ENCODE measurements at regions not wholly inside any gene's neighbourhood (a gene's known extent, or its start where the extent isn't known, plus 50 kb on each side); places are given as distances from the start of the nearest gene placed in this dataset.
A peak's percentile ranks its signal among the peaks of the same experiment; 100 is the strongest.
"Not testable (repeated sequence)": the region's sequence is repeated elsewhere in the genome, so short reads cannot be mapped to it uniquely, and the experiment has no call there.

- DNase-seq; H3K27me3 Mint-ChIP-seq; H3K27me3 ChIP-seq (replicated peaks in 1 of 2; ENCODE audit: control insufficient read depth in 2 of 2, extremely low read depth in 1 of 2, insufficient read depth in 2 of 2, low read length in 1 of 2); H3K36me3 Mint-ChIP-seq; CTCF ChIA-PET; H3K9me3 Mint-ChIP-seq; H3K36me3 ChIP-seq (ENCODE audit: control insufficient read depth in 2 of 2, extremely low read depth in 1 of 2, insufficient read depth in 1 of 2, low read length in 1 of 2); H3K4me3 Mint-ChIP-seq; H3K9me3 ChIP-seq; H3K4me1 Mint-ChIP-seq; H3K27ac Mint-ChIP-seq; H3K4me3 ChIP-seq (ENCODE audit: control insufficient read depth in 1 of 2, extremely low read depth in 1 of 2, low read length in 1 of 2); ATAC-seq (replicated peaks in 1 of 4): not testable (repeated sequence)
- Histone ChIP-seq H3K27ac (ENCODE audit: low read length) (peak overlapping the region; percentile 65), H3K4me1 (ENCODE audit: control insufficient read depth in 1 of 2, extremely low read depth in 1 of 2, insufficient read depth in 2 of 2, low read length in 2 of 2) (peaks cover 34 to 76% of the 10 kb centered on the region in 2 experiments)
- 79% methylated on average over 3 of the region's 5 CpGs for whole genome bisulfite sequencing (ENCODE audit: insufficient coverage)
- POLR2A ChIA-PET = interaction anchor here in 1 of 2 donors (0.6 kb wide), 1 partner anchor 105 kb away, joined by 5 read pairs; no protein-coding TSS in a partner anchor
Measured at GRCh38 chr10:46095943-46096342, 49.9 kb upstream of the MSMB start.

DNA sequence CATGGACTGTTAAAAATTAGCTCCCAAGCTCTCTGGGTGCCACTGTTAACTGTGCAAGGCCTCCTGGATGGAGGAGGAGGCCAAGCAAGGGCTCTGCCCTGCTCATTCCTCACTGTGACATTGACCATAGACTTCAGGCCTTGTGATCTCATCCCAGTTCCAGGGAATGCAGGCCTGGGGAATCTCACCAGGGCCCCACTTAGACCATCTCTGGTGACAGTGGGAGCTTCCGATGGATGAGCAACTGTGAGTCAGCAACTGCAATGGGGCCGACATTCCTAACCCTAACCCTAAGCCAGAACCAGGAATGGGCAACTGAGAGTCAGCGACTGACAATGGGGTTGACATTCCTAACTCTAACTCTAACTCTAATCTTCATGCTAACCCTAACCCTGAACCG is 50.4 kb upstream of the MSMB start:
- Mint-ChIP-seq H3K27ac (no peak overlapping the region), H3K4me3 (no peak overlapping the region), H3K27me3 (no peaks in the 10 kb centered on the region), H3K4me1 (peaks cover 0 to 8% (median 4%) of the 10 kb centered on the region in 3 donors), H3K36me3 (peaks cover 4% of the 10 kb centered on the region), H3K9me3 (peaks cover 0 to 4% (median 0%) of the 10 kb centered on the region in 3 donors)
- Histone ChIP-seq H3K4me1 (ENCODE audit: control insufficient read depth in 1 of 2, extremely low read depth in 1 of 2, insufficient read depth in 2 of 2, low read length in 2 of 2) (peaks cover 32 to 71% of the 10 kb centered on the region in 2 experiments), H3K9me3 (no peaks in the 10 kb centered on the region), H3K27me3 (replicated peaks in 1 of 2; ENCODE audit: control insufficient read depth in 2 of 2, extremely low read depth in 1 of 2, insufficient read depth in 2 of 2, low read length in 1 of 2) (no peaks in the 10 kb centered on the region), H3K27ac (ENCODE audit: low read length) (peak overlapping the region; percentile 54), H3K4me3 (ENCODE audit: control insufficient read depth in 1 of 2, extremely low read depth in 1 of 2, low read length in 1 of 2) (peak overlapping the region in 1 of 2 donors; percentile 35), H3K36me3 (ENCODE audit: control insufficient read depth in 2 of 2, extremely low read depth in 1 of 2, insufficient read depth in 1 of 2, low read length in 1 of 2) (no peaks in the 10 kb centered on the region)
- 95% methylated on average over 3 of the region's 4 CpGs for WGBS (ENCODE audit: insufficient coverage)
- CTCF ChIA-PET = no interaction called here
- DNase-seq (no peak), ATAC-seq (replicated peaks in 1 of 4) (no peak)
- POLR2A ChIA-PET = no interaction called here

GRCh38 chr10:46096909-46097575 is 51.0 kb upstream of the MSMB start:
- Histone ChIP-seq H3K4me3 (ENCODE audit: control insufficient read depth in 1 of 2, extremely low read depth in 1 of 2, low read length in 1 of 2) (peak overlapping the region in 1 of 2 donors; percentile 35), H3K4me1 (ENCODE audit: control insufficient read depth in 1 of 2, extremely low read depth in 1 of 2, insufficient read depth in 2 of 2, low read length in 2 of 2) (peaks cover 27 to 65% of the 10 kb centered on the region in 2 experiments), H3K36me3 (ENCODE audit: control insufficient read depth in 2 of 2, extremely low read depth in 1 of 2, insufficient read depth in 1 of 2, low read length in 1 of 2) (no peaks in the 10 kb centered on the region), H3K27ac (ENCODE audit: low read length) (peak overlapping the region; percentile 54), H3K27me3 (replicated peaks in 1 of 2; ENCODE audit: control insufficient read depth in 2 of 2, extremely low read depth in 1 of 2, insufficient read depth in 2 of 2, low read length in 1 of 2) (no peaks in the 10 kb centered on the region), H3K9me3 (no peaks in the 10 kb centered on the region)
- Mint-ChIP-seq H3K36me3 (peaks cover 4% of the 10 kb centered on the region), H3K4me1 (peaks cover 0 to 8% (median 4%) of the 10 kb centered on the region in 3 donors), H3K9me3 (peaks cover 0 to 4% (median 0%) of the 10 kb centered on the region in 3 donors), H3K4me3 (peak overlapping the region in 2 of 3 donors; percentile 46 to 54), H3K27ac (no peak overlapping the region), H3K27me3 (no peaks in the 10 kb centered on the region)
- ChIA-PET POLR2A (no interaction called here), CTCF (no interaction called here)
- WGBS (ENCODE audit: insufficient coverage) = 66% methylated on average over 6 of the region's 8 CpGs
- ATAC-seq (replicated peaks in 1 of 4) (peak in 3 of 4 experiments; percentile 20 to 48 (median 40)), DNase-seq (peak in 3 of 35 experiments; percentile 16 to 43 (median 35))

DNA sequence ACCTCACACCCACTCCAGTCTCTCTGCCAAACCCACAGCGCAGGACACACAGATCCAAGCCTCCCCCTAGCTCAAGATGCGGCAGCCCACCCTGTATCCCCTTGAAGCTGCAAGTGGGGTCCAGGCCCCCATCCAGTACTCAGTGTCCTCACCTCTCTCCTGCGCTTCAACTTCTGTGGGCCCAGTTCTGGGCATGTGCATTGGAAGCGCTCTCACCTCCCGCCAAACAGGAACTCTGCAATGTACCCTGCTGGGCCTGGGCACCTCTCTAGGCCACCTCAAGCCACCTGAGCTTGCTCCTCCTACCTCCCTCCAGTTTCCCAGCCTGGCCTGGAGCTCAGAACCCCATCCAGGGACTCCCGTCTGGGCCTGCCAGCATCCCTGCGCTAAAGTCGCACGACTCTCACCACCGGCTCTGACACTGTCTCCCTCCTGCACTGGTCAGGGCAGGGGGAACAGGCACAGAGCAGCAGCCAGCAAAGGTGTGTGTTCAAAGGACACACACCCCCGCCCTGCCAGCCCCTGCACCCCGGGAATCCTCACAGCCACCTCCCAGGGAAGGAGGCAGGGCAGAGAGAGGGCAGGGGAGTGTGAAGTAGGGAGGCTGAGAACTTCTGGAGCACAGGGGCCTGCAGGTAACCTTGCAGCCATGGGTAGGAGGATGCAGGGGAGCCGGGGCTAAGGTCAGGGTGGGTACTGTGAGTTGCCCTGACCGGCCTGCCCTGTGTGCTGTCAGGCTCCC is 51.7 kb upstream of the MSMB start:
- Histone ChIP-seq H3K27me3 (replicated peaks in 1 of 2; ENCODE audit: control insufficient read depth in 2 of 2, extremely low read depth in 1 of 2, insufficient read depth in 2 of 2, low read length in 1 of 2) (no peaks in the 10 kb centered on the region), H3K27ac (ENCODE audit: low read length) (peak overlapping the region; percentile 54), H3K4me3 (ENCODE audit: control insufficient read depth in 1 of 2, extremely low read depth in 1 of 2, low read length in 1 of 2) (no peak overlapping the region), H3K9me3 (no peaks in the 10 kb centered on the region), H3K4me1 (ENCODE audit: control insufficient read depth in 1 of 2, extremely low read depth in 1 of 2, insufficient read depth in 2 of 2, low read length in 2 of 2) (peaks cover 21 to 58% of the 10 kb centered on the region in 2 experiments), H3K36me3 (ENCODE audit: control insufficient read depth in 2 of 2, extremely low read depth in 1 of 2, insufficient read depth in 1 of 2, low read length in 1 of 2) (no peaks in the 10 kb centered on the region)
- Mint-ChIP-seq H3K27ac (no peak overlapping the region), H3K9me3 (peaks cover 0 to 4% (median 0%) of the 10 kb centered on the region in 3 donors), H3K4me1 (peaks cover 0 to 10% (median 4%) of the 10 kb centered on the region in 3 donors), H3K4me3 (peak overlapping the region in 1 of 3 donors; percentile 14), H3K27me3 (no peaks in the 10 kb centered on the region), H3K36me3 (peaks cover 4% of the 10 kb centered on the region)
- no peak for ATAC-seq (replicated peaks in 1 of 4)
- CTCF ChIA-PET = no interaction called here
- WGBS (ENCODE audit: insufficient coverage) = 93% methylated on average over 12 of the region's 14 CpGs
- POLR2A ChIA-PET = no interaction called here
- DNase-seq = no peak

DNA sequence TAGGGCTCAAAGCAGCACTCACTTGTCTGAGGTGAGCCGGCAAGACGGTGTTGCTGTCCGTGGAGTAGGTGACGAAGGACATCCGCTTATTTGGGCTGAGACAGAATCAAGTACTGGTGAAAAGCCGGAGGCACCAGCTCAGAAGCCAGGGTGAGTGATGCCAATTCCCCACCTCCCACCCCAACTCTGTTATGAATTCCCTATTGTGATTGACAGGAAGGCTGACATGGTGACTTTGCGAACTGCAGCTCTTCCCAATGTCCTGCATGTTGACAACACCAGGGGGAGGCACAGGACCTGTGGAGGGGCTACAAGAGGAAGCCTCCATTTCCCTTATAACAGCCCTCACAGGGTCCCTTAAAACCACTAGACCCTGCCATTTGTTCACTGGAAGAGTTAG is 52.3 kb upstream of the MSMB start:
- Mint-ChIP-seq H3K4me3 (no peak overlapping the region), H3K9me3 (peaks cover 0 to 4% (median 0%) of the 10 kb centered on the region in 3 donors), H3K4me1 (peaks cover 0 to 10% (median 4%) of the 10 kb centered on the region in 3 donors), H3K27ac (peak overlapping the region in 1 of 2 donors; percentile 57), H3K36me3 (peaks cover 4% of the 10 kb centered on the region), H3K27me3 (no peaks in the 10 kb centered on the region)
- H3K4me1 ChIP-seq (ENCODE audit: control insufficient read depth in 1 of 2, extremely low read depth in 1 of 2, insufficient read depth in 2 of 2, low read length in 2 of 2) = peaks cover 18 to 52% of the 10 kb centered on the region in 2 experiments
- CTCF ChIA-PET = no interaction called here
- no peaks in the 10 kb centered on the region for H3K27me3 ChIP-seq (replicated peaks in 1 of 2; ENCODE audit: control insufficient read depth in 2 of 2, extremely low read depth in 1 of 2, insufficient read depth in 2 of 2, low read length in 1 of 2)
- no peak overlapping the region for H3K4me3 ChIP-seq (ENCODE audit: control insufficient read depth in 1 of 2, extremely low read depth in 1 of 2, low read length in 1 of 2)
- WGBS (ENCODE audit: insufficient coverage) = 93% methylated on average over 2 of the region's 7 CpGs
- no peaks in the 10 kb centered on the region for H3K9me3 ChIP-seq
- ATAC-seq (replicated peaks in 1 of 4) (no peak), DNase-seq (no peak)
- POLR2A ChIA-PET = no interaction called here
- no peak overlapping the region for H3K27ac ChIP-seq (ENCODE audit: low read length)
- H3K36me3 ChIP-seq (ENCODE audit: control insufficient read depth in 2 of 2, extremely low read depth in 1 of 2, insufficient read depth in 1 of 2, low read length in 1 of 2) = no peaks in the 10 kb centered on the region

DNA sequence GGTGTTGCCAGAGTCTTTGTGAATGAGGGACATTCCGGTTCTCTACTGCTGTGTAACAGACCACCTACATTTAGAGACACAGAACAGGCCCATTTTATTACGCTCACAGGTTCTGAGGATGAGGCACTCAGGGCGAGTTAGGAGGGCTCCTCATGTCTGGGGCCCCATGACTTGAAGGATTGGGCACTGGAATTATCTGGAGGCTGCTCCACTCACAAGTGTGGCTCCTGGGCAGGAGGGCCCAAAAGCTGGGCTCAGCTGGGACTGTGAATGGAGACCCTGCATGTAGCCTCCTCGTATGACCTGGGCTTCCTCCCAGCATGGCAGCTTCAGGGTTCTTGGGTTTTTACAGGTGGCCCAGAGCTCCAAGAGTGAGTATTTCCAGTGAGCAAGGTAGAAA is 52.9 kb upstream of the MSMB start:
- CTCF ChIA-PET; H3K36me3 ChIP-seq (ENCODE audit: control insufficient read depth in 2 of 2, extremely low read depth in 1 of 2, insufficient read depth in 1 of 2, low read length in 1 of 2); H3K4me3 ChIP-seq (ENCODE audit: control insufficient read depth in 1 of 2, extremely low read depth in 1 of 2, low read length in 1 of 2); H3K9me3 Mint-ChIP-seq; H3K36me3 Mint-ChIP-seq; H3K27ac ChIP-seq (ENCODE audit: low read length); H3K27me3 ChIP-seq (replicated peaks in 1 of 2; ENCODE audit: control insufficient read depth in 2 of 2, extremely low read depth in 1 of 2, insufficient read depth in 2 of 2, low read length in 1 of 2); DNase-seq; POLR2A ChIA-PET; ATAC-seq (replicated peaks in 1 of 4); H3K9me3 ChIP-seq; H3K27me3 Mint-ChIP-seq; H3K4me3 Mint-ChIP-seq: not testable (repeated sequence)
- H3K4me1 ChIP-seq (ENCODE audit: control insufficient read depth in 1 of 2, extremely low read depth in 1 of 2, insufficient read depth in 2 of 2, low read length in 2 of 2) = peaks cover 18 to 47% of the 10 kb centered on the region in 2 experiments
- H3K4me1 Mint-ChIP-seq = peaks cover 0 to 10% (median 4%) of the 10 kb centered on the region in 3 donors
- WGBS (ENCODE audit: insufficient coverage) = 60% methylated on average over 1 of the region's 4 CpGs
- peak overlapping the region; percentile 11 to 57 for H3K27ac Mint-ChIP-seq
